Esophagus squamous epithelium (tissue), 5 donors: ENCODE measurements at regions not wholly inside any gene's neighbourhood (a gene's known extent, or its start where the extent isn't known, plus 50 kb on each side); places are given as distances from the start of the nearest gene placed in this dataset.

Experiments
- DNase-seq: peaks from one replicate; lab custom pipeline; 2025; lab: John Stamatoyannopoulos, UW
- H3K27ac ChIP-seq, 4 donors: fragments of 200-600 bp; sonication (generic); one replicate each; pipeline ENCODE4 v1.5.1; 2016 to 2019; ENCODE audit warnings: mild to moderate bottlenecking in 1 of 4
- H3K27me3 ChIP-seq, 4 donors: fragments of 200-600 bp; sonication (generic); 1 replicate in 3 of 4; 2 replicates in 1 of 4; pipeline versions ENCODE4 v1.5.1 to v1.6.0; 2017 to 2021; ENCODE audit warnings: antibody characterized with exemption in 1 of 4
- H3K36me3 ChIP-seq, 3 donors: fragments of 200-600 bp; sonication (generic); one replicate each; pipeline ENCODE4 v1.5.1; 2016 to 2019
- H3K4me1 ChIP-seq, 3 donors: fragments of 200-600 bp; sonication (generic); one replicate each; pipeline ENCODE4 v1.5.1; 2017 to 2019
- H3K4me3 ChIP-seq, 4 donors: fragments of 200-600 bp; sonication (generic); 1 replicate in 3 of 4; 2 replicates in 1 of 4; pipeline ENCODE4 v1.5.1; 2016 to 2019; ENCODE audit warnings: mild to moderate bottlenecking in 2 of 4, moderate library complexity in 1 of 4
- H3K9me3 ChIP-seq, 3 donors: fragments of 200-600 bp; sonication (generic); one replicate each; pipeline ENCODE4 v1.5.1; 2016 to 2019
- POLR2A ChIP-seq, 4 donors: fragments of 450-650 bp; IDR thresholded peaks; one replicate each; pipeline ENCODE4 v1.6.1; 2017; ENCODE audit warnings: antibody characterized with exemption in 4 of 4, mild to moderate bottlenecking in 4 of 4, moderate library complexity in 3 of 4
- WGBS, 2 donors: methylation state at CpG; one replicate each; pipeline ENCODE4 v1.1.5; 2018; 5-methylcytosine and 5-hydroxymethylcytosine counted together
- intact Hi-C: fragments of 100-400 bp; cut with DNase I; formaldehyde crosslinking; loops from one replicate; pipeline ENCODE4 v1.15.0; 2022
- TF ChIP-seq, protein P1 (sequence below), 6 experiments: fragments of 450-650 bp in 4 of 6; fragments of 200-600 bp in 2 of 6; sonication (generic) in 2 of 6; IDR thresholded peaks; one replicate each; pipeline ENCODE4 v1.5.1; 2016 to 2019; ENCODE audit warnings: antibody characterized with exemption in 6 of 6, mild to moderate bottlenecking in 4 of 6, moderate library complexity in 4 of 6
- donor health status: DM: yes; HTN: yes; CAD: no.

DNA sequence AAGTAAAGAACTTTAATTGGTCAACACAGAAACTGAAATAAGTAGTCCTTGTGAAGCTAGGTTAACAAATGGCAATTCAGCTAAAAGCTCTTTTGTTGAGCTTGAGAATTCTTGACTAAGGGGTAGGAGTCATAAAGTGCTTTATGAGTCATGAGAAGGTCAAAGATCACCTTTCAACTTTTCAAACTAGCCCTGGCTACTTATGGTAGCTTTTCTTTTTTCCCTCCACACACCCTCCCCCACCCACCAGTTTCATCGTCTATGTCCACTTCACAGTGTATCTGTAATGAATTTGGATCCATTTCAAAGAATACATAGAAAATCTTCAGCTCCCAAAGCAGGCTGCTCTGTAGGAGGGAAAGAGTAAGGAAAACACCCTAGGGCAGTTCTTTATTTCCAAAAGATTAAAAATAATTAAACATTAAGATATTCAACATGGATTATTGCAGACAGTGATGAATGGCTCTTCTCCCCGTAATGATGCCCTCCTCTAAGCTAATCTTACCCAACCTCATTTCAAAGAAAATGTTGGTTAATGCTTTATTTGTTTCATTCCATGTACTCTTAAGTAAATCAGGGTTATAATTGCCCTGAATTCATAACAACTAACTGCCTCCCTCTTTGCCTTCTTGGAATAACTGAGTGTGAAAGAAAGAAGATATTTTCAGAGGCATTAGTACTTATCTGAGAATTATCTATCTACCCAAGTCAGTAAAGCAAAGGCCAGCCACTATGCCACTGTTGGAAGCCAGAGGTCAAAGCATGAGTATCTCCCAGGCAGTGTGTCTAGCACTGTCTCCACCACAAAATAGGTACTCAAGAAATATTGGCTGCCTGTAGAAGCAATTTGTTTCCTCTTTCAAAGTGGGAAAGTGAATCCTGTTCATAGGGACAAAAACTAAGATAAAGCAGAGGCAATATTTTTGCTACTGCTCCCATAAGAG is 290.6 kb downstream of the PIK3R1 start:
- no peaks in the 10 kb centered on the region for H3K27me3 ChIP-seq
- H3K4me1 ChIP-seq, result peaks cover 0 to 15% (median 0%) of the 10 kb centered on the region in 3 donors
- no peaks in the 10 kb centered on the region for H3K36me3 ChIP-seq
- H3K9me3 ChIP-seq, result no peaks in the 10 kb centered on the region
- no peak overlapping the region for H3K4me3 ChIP-seq
- TF ChIP-seq POLR2A (IDR thresholded peaks at IDR 0.05), result no peak
- TF ChIP-seq, protein P1, sequence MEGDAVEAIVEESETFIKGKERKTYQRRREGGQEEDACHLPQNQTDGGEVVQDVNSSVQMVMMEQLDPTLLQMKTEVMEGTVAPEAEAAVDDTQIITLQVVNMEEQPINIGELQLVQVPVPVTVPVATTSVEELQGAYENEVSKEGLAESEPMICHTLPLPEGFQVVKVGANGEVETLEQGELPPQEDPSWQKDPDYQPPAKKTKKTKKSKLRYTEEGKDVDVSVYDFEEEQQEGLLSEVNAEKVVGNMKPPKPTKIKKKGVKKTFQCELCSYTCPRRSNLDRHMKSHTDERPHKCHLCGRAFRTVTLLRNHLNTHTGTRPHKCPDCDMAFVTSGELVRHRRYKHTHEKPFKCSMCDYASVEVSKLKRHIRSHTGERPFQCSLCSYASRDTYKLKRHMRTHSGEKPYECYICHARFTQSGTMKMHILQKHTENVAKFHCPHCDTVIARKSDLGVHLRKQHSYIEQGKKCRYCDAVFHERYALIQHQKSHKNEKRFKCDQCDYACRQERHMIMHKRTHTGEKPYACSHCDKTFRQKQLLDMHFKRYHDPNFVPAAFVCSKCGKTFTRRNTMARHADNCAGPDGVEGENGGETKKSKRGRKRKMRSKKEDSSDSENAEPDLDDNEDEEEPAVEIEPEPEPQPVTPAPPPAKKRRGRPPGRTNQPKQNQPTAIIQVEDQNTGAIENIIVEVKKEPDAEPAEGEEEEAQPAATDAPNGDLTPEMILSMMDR (IDR thresholded peaks at IDR 0.05), result no peak
- intact Hi-C loops, result no loop called here
- WGBS, 2 donors, result 17 to 27% methylated on average over 2 of the region's 2 CpGs
- no peak overlapping the region for H3K27ac ChIP-seq
- no peak for DNase-seq

DNA sequence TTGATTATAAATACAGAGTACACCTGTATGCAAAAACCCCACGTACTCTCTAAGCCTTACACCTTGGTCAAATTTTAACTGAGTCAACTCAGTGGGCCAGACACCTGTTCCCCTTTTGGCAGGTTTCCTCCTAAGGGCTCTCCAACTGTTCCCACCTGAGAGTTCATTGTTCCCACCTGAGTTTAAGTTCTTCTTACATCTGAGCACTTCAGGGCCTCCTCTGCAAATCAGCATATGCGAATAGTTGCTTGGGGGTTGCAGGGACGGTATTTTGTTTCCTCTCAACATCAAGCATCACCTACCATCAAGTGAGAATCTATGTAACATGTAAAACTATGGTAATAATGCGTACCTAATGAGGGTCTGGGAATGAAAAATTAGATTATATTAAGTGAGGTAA is 300.0 kb downstream of the PIK3R1 start:
- no peak for DNase-seq
- TF ChIP-seq, protein P1 (IDR thresholded peaks at IDR 0.05), result no peak
- TF ChIP-seq POLR2A (IDR thresholded peaks at IDR 0.05), result no peak
- WGBS, 2 donors, result 82 to 95% methylated on average over 4 of the region's 4 CpGs
- Histone ChIP-seq H3K4me1 (no peaks in the 10 kb centered on the region), H3K9me3 (no peaks in the 10 kb centered on the region), H3K27me3 (no peaks in the 10 kb centered on the region), H3K36me3 (no peaks in the 10 kb centered on the region), H3K27ac (no peak overlapping the region), H3K4me3 (no peak overlapping the region)
- intact Hi-C loops, result no loop called here

DNA sequence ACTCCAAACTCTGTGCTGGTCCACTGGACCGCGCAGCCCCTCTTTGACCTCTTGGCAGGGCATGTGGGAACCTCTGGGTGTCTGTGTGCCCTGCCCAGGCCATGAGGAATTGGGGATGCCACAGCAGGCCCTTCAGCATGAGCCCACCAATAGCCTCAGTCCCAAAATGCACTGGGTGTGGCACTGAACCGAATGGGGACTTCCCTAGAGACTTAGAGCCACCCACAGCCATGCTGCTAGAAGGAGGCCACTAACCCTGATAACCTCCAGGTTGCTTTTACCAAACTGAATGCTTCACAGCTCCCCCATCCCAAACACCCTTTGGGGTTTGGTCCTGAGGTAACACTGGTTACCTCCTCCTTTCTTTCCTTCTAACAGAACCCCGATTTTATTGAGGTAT is 302.7 kb downstream of the PIK3R1 start:
- no peak for DNase-seq
- H3K4me3 ChIP-seq, result no peak overlapping the region
- no peaks in the 10 kb centered on the region for H3K36me3 ChIP-seq
- no peak overlapping the region for H3K27ac ChIP-seq
- H3K4me1 ChIP-seq, result no peaks in the 10 kb centered on the region
- intact Hi-C loops, result no loop called here
- no peak for TF ChIP-seq POLR2A (IDR thresholded peaks at IDR 0.05)
- TF ChIP-seq, protein P1 (IDR thresholded peaks at IDR 0.05), result no peak
- no peaks in the 10 kb centered on the region for H3K9me3 ChIP-seq
- 85 to 96% methylated on average over 3 of the region's 4 CpGs for WGBS, 2 donors
- H3K27me3 ChIP-seq, result no peaks in the 10 kb centered on the region

DNA sequence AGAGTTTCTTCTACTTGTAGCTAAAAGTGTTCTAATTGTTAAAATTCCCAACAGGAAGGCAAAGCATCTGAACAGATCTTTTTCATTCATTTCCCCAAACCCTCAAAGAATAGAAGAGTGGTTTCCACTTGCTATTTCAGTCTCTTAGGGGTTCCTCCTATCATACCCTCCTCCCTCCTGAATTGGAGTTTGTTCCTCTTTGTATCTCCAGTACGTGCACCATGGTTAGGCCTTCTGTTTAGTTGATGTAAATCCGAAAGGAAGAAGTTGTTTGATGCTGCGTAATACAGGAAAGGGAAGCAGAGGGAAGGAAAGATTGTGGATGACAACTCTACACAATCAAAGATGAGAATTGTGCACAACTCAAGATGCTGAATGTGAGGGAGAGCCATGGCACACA is 303.6 kb downstream of the PIK3R1 start:
- TF ChIP-seq, protein P1 (IDR thresholded peaks at IDR 0.05), result no peak
- no peak for TF ChIP-seq POLR2A (IDR thresholded peaks at IDR 0.05)
- H3K9me3 ChIP-seq, result no peaks in the 10 kb centered on the region
- 62 to 71% methylated on average over 2 to 3 of the region's 3 CpGs for WGBS, 2 donors
- no peak overlapping the region for H3K4me3 ChIP-seq
- no peaks in the 10 kb centered on the region for H3K27me3 ChIP-seq
- no peaks in the 10 kb centered on the region for H3K36me3 ChIP-seq
- H3K27ac ChIP-seq, result no peak overlapping the region
- H3K4me1 ChIP-seq, result no peaks in the 10 kb centered on the region
- no peak for DNase-seq
- intact Hi-C loops, result no loop called here

DNA sequence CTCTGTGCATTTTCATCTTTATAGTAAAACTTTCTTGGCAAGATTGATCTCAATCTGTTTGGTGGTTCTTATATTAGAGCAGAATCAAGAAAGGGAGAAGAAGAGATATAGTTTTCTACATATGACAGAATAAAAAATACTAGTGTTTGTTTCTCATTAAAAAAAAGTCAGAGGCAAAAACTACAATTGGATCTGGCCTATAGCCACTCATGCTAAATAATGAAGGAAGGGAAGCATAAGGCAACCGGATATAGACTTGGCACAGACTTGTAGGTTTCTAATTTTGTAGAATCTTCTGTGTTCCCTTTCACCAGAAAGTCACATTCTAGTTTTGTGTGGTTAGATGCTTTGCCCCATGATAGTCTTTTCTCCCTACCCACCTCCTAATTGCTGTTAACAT is 306.2 kb downstream of the PIK3R1 start:
- Histone ChIP-seq H3K27me3 (no peaks in the 10 kb centered on the region), H3K4me1 (no peaks in the 10 kb centered on the region), H3K27ac (no peak overlapping the region), H3K36me3 (no peaks in the 10 kb centered on the region), H3K9me3 (no peaks in the 10 kb centered on the region), H3K4me3 (no peak overlapping the region)
- intact Hi-C loops, result no loop called here
- DNase-seq, result no peak
- 53 to 71% methylated on average over 1 of the region's 1 CpG for WGBS, 2 donors
- TF ChIP-seq, protein P1 (IDR thresholded peaks at IDR 0.05), result no peak
- TF ChIP-seq POLR2A (IDR thresholded peaks at IDR 0.05), result no peak
